IPS-15b (cell line): ENCODE measurements at regions not wholly inside any gene's neighbourhood (a gene's known extent, or its start where the extent isn't known, plus 50 kb on each side); places are given as distances from the start of the nearest gene placed in this dataset.
"Not testable (repeated sequence)": the region's sequence is repeated elsewhere in the genome, so short reads cannot be mapped to it uniquely, and the experiment has no call there.

Experiments
- H3K27me3 ChIP-seq: one replicate; pipeline ENCODE4 v1.6.1; 2013; ENCODE audit warnings: low read length; ENCODE audit not compliant: control insufficient read depth, insufficient read depth
- H3K36me3 ChIP-seq: one replicate; pipeline ENCODE4 v1.6.1; 2013; ENCODE audit warnings: low read length; ENCODE audit not compliant: control insufficient read depth, insufficient read depth
- H3K4me1 ChIP-seq: one replicate; pipeline ENCODE4 v1.6.1; 2013; ENCODE audit warnings: mild to moderate bottlenecking, low read length; ENCODE audit not compliant: control insufficient read depth, insufficient read depth
- H3K4me3 ChIP-seq: one replicate; pipeline ENCODE4 v1.5.1; 2013; ENCODE audit warnings: low read depth, low read length
- H3K9ac ChIP-seq: one replicate; pipeline ENCODE4 v1.6.1; 2013; ENCODE audit warnings: low read depth, mild to moderate bottlenecking, low read length
- H3K9me3 ChIP-seq: one replicate; pipeline ENCODE4 v1.6.1; 2013; ENCODE audit warnings: mild to moderate bottlenecking, low read length; ENCODE audit not compliant: control insufficient read depth, insufficient read depth

DNA sequence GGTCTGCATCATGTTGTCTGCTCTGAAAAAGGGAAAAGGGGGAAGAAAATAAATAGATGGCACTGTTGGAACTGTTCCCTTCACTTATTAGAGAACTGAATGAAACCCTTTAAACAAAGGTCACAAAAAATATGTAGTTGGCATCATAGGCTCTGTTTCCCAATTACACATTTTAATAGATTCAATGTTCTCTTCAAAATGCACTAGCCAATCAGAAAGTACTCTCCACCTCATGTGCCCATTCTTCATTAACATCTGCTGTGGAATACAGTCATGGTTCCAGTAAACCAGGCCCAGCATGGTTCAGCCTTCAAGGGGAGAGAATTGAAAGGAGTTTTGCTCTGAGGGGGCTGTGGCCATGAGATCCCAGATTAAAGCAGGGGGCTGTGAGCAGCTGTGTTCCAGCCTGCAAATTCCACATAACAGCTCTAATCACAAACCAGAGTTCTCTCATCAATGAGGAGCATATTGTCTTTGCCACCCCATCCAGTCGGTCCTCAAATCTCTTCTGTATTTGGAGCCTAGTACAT is 165.9 kb upstream of the CREB1 start:
- Histone ChIP-seq H3K36me3 (no peaks in the 10 kb centered on the region), H3K4me3 (no peak overlapping the region), H3K27me3 (no peaks in the 10 kb centered on the region), H3K9ac (no peak overlapping the region), H3K4me1 (no peaks in the 10 kb centered on the region), H3K9me3 (no peaks in the 10 kb centered on the region)

DNA sequence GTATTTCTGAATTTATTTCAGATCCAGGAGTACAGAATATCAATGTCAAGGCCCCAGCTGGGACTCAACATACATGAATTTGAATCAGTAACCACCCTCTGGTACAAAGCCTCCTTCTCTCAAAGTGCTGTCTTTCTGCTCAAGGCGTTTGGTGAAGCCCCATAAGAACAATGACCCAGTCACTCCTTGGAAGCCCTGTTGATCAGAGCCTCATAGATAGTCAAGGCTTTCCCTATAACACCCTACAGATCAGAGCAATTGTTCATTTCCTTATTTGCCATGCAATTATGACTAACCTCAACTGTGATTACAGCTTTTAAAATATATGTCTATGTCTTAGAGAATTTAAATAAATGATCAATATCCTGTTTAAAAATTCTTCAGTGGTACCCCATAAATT is 159.1 kb upstream of the CREB1 start:
- Histone ChIP-seq H3K27me3 (no peaks in the 10 kb centered on the region), H3K4me3 (no peak overlapping the region), H3K4me1 (no peaks in the 10 kb centered on the region), H3K9ac (no peak overlapping the region), H3K9me3 (no peaks in the 10 kb centered on the region), H3K36me3 (no peaks in the 10 kb centered on the region)

DNA sequence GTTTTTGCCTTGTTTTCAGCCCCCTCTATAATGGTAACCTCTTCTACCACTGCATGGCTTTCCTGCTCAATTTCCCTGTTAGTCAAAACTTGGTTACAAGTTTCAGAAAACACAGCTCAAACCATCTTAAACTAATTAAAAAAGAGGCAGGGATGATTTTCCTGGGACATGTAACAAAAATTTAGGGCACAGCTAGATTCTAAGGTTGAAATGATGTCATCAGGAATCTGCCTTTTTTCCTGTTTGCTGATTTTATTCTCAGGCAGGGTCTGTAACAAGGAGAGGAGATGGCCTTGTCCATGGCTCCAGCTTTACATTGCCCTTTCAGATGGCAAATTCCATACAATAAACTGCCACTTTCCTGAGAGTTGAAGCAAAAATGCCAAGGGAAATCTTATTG is 157.9 kb upstream of the CREB1 start:
- H3K9me3 ChIP-seq, result no peaks in the 10 kb centered on the region
- H3K9ac ChIP-seq, result no peak overlapping the region
- no peaks in the 10 kb centered on the region for H3K36me3 ChIP-seq
- H3K27me3 ChIP-seq, result no peaks in the 10 kb centered on the region
- no peaks in the 10 kb centered on the region for H3K4me1 ChIP-seq
- H3K4me3 ChIP-seq, result no peak overlapping the region

DNA sequence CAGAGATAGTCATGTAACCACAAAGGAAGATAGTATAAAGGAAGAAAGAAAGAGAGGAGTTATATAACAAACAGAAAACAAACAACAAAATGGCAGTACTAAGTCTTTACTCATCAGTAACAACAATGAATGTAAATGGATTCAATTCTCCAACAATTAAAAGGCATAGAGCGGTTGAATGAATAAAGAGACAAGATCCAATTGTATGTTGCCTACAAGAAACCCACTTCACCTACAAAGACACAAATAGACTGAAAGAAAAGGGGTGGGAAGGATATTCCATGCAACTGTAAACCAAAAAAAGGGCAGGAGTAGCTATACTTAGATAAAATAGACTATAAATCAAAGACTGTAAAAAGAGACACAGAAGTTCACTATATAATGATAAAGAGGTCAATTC is 157.3 kb upstream of the CREB1 start:
- H3K9ac ChIP-seq, result no peak overlapping the region
- H3K9me3 ChIP-seq, result no peaks in the 10 kb centered on the region
- no peaks in the 10 kb centered on the region for H3K27me3 ChIP-seq
- H3K36me3 ChIP-seq, result no peaks in the 10 kb centered on the region
- H3K4me1 ChIP-seq, result no peaks in the 10 kb centered on the region
- H3K4me3 ChIP-seq, result no peak overlapping the region

DNA sequence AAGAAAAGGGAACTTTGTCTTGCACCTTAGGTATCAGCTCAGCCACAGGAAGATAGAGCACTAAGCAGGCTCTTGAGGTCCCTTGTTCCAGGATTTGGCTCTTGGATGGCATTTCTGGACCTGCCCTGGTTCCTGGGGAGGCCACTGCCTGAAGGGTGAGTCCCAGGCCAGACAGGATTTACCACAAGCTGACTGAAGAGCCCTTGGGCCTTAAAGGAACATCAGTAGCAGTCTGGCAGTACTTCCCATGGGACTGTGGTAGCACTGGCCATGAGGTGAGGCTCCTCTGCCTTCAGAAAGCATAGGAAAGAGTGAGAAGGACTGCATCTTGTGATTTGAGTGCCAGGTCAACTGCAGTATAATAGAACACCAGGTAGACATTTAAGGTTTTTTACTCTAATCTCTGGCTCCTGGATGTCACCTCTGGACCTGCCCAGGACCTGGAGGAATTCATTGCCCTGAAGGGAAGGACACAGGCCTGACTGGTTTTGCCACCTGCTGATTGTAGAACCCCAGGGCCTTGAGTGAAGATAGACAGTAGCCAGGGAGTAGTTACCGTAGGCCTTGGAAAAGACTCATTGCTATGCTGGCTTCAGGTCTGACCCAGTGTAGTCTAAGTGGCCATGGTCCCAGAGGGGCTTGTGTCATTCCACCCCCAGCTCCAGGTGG is 154.4 kb upstream of the CREB1 start:
- H3K36me3 ChIP-seq, result no peaks in the 10 kb centered on the region
- H3K27me3 ChIP-seq, result no peaks in the 10 kb centered on the region

DNA sequence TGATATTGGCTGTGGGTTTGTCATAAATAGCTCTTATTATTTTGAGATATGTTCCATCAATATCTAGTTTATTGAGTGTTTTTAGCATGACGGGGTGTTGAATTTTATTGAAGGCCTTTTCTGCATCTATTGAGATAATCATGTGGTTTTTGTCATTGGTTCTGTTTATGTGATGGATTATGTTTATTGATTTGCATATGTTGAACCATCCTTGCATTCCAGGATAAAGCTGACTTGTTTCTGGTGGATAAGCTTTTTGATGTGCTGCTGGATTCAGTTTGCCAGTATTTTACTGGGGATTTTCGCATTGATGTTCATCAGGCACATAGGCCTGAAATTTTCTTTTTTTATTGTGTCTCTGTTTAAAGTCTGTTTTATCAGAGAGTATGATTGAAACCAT is 151.1 kb upstream of the CREB1 start:
- not testable (repeated sequence) for H3K36me3 ChIP-seq, H3K4me1 ChIP-seq, H3K4me3 ChIP-seq, H3K9me3 ChIP-seq, H3K9ac ChIP-seq, H3K27me3 ChIP-seq

More for the DNA sequence above, 154.4 kb upstream of the CREB1 start:
- H3K4me3 ChIP-seq, result no peak overlapping the region
- no peaks in the 10 kb centered on the region for H3K9me3 ChIP-seq
- no peaks in the 10 kb centered on the region for H3K4me1 ChIP-seq
- no peak overlapping the region for H3K9ac ChIP-seq

DNA sequence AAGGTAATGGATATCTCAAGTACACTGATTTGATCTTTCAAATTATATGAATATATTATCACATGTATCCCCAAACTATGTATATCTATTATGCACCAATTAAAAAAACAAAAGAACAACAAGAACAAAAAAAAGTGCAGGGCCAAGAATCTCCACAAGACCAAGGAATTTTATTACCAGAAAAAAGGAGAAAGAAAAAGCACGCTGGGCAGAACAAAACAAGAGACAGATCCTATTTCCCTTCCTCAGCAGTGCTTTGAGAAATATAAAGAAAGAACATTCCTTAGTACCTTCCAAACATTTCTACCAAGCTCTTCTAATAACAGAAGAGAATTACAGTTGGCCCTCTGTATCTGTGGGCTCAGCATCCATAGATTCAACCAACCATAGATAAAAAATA is 144.7 kb upstream of the CREB1 start:
- H3K9me3 ChIP-seq, result no peaks in the 10 kb centered on the region
- no peaks in the 10 kb centered on the region for H3K27me3 ChIP-seq
- no peak overlapping the region for H3K9ac ChIP-seq
- no peak overlapping the region for H3K4me3 ChIP-seq
- H3K36me3 ChIP-seq, result no peaks in the 10 kb centered on the region
- no peaks in the 10 kb centered on the region for H3K4me1 ChIP-seq

DNA sequence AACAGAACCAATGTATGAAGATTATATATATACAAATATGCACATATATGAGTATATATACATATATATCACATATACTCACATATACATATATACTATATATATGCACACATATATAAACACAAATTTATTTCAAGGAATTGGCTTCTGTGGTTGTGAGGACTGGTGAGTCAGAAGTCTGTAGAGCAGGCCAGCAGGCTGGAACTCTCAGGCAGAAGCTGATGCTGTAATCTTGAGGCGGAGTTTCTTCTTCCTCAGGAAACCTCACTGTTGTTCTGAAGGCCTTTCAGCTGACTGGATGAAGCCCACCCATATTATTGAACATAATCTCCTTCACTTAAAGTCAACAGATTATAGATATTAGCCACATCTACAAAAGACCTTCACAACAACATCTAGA is 143.9 kb upstream of the CREB1 start:
- Histone ChIP-seq H3K27me3 (no peaks in the 10 kb centered on the region), H3K9me3 (no peaks in the 10 kb centered on the region), H3K4me1 (no peaks in the 10 kb centered on the region), H3K36me3 (no peaks in the 10 kb centered on the region), H3K4me3 (no peak overlapping the region), H3K9ac (no peak overlapping the region)

DNA sequence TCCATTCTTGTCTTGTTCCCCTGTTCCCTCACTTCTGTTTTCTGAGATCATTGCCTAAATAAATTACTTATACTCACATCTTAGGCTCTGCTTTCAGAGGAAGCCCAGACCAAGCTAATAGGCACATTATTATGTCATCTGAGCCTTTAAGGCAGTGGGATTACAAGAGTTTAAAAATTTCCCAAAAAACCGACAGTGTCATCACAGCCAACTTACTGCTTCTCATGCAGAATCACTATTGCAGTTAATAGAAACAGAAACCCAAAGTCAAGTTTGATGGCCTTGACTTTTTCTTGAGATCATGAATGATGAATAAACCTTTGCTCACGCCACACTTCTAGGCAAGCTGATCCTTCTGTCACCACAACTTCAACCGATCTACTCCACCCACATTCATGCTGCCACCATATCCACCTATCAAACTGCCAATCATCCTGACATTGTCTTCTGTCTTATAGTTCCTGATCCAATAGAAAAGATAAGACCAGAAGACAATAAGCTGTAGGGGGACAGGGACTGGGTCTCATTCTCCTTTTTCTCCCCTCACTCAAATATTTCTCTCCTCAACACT is 142.7 kb upstream of the CREB1 start:
- Histone ChIP-seq H3K36me3 (no peaks in the 10 kb centered on the region), H3K9me3 (no peaks in the 10 kb centered on the region), H3K9ac (no peak overlapping the region), H3K27me3 (no peaks in the 10 kb centered on the region), H3K4me3 (no peak overlapping the region), H3K4me1 (no peaks in the 10 kb centered on the region)

DNA sequence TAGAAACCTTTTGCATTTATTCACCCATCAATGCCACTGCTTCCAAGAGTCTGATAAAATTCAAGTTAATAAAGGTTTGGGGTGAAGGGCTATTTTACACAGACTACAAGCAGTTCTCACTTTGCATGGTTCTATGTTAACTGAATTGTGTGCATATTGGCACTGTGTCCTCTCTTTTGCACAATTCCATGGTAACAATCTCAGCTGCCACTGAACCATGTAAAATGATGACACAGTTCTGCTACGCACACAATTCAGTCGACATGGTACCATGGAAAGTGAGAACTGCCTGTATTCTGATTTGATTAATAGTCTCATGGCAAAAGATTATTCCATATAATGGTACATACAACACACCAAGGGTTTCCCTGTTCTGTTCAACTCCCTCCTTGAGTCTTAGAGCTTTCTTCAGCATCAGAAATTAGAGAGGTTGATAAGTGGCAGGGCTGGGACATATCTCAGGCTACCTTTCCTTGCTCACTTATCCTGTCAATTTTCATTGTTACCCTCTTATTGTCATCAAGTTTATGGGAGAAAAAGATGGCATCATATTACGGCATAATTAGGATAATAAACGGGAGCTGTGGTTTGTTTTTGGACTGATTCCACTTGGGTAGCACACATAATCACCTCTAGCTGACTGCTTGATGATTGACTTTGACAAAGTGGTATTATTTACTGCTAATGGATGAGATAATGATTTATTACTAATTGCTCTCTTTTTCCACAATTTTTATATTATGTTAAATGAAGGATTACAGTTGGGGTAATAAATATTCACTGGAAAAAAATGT is 139.3 kb upstream of the CREB1 start:
- Histone ChIP-seq H3K27me3 (no peaks in the 10 kb centered on the region), H3K4me3 (no peak overlapping the region), H3K9me3 (no peaks in the 10 kb centered on the region), H3K36me3 (no peaks in the 10 kb centered on the region), H3K4me1 (no peaks in the 10 kb centered on the region), H3K9ac (no peak overlapping the region)

DNA sequence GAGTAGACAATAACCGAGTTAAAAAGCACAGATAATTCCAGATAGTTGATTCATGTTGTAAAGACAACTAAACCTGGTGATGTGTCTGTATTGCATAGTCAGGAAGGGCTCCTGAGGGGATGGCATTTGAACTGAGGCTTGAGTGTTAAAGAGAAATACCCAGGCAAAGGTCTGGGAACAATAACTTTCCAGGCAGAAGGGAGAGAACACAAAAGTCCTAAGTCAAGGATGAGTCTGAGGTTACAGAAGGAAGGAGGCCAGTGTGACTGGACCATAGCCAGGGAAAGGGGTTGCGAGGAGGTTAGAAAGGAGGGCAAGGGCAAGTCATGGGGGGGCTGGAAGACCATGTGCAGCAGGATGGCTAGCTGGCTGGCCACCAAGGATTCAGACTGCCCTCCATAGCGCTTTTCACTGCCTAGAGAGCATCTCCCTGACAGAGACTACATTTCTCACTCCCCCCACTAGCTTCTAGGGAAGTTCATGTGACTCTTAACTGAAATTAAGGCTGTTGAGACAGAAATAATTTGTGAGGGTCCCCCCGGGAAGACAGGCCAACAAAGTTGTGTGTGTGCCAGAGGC is 135.5 kb upstream of the CREB1 start:
- Histone ChIP-seq H3K4me3 (no peak overlapping the region), H3K9me3 (no peaks in the 10 kb centered on the region), H3K4me1 (peaks cover 5% of the 10 kb centered on the region), H3K27me3 (no peaks in the 10 kb centered on the region), H3K36me3 (no peaks in the 10 kb centered on the region), H3K9ac (no peak overlapping the region)
